NCI-H510A treated with DMSO at 0.1 percent for 48 hours (cell line): ENCODE measurements at regions not wholly inside any gene's neighbourhood (a gene's known extent, or its start where the extent isn't known, plus 50 kb on each side); places are given as distances from the start of the nearest gene placed in this dataset.

Experiments
- DNase-seq: peaks from one replicate; lab custom pipeline; 2025; lab: John Stamatoyannopoulos, UW

DNA sequence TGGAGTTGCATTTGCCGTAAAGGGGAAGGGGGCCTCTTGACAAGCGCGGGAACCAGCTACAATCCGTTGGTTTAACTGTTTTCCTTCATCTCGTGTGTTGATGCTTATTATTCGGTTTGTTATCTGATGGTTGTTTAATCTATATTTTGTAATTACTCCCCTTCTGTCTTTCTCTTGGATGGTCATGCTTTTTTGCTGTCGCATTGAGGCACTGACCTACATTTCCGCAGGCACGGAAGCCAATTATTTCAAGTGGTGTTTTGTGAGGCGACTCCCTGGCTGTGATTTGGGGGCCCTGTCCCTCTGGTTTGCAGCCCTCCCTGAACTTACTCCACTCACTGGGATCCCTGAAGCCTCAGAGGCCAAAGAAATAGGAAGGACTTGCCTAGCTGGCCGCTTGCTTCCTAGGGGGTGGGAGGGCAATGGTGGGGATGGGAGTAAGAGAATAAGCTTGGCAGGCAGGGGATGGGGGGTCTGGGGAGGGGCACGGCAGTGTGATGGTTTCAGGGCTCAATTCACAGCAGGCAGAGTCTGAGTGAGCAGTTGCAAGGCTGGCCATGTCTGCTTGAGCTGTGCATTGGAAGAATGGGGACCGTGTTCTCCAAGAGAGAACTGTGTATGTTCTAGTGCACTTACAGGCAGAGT is 165.8 kb upstream of the B3GAT1 start:
- DNase-seq = no peak

DNA sequence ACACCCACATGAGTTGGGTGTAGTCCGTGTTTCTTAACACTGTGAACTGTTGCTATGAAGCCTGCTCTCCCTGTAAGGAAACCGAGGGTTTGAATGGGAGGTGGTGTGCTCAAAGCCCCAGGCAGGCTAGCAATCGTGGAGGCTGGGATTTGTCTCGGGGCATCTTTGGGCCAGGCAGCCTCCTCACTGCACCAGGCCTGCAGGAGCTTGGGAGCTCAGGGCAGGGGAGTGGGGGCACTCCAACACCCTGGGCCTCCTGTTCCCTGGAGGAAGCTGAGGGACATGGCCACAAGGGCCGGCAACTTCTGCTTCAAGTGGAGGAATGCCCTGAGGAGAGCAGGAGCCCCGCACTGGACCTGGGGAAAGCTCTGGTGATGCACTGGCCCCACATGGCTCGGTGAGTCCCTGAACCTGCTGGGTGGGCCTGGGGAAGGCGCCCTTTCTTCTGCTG is 164.7 kb upstream of the B3GAT1 start:
- no peak for DNase-seq

DNA sequence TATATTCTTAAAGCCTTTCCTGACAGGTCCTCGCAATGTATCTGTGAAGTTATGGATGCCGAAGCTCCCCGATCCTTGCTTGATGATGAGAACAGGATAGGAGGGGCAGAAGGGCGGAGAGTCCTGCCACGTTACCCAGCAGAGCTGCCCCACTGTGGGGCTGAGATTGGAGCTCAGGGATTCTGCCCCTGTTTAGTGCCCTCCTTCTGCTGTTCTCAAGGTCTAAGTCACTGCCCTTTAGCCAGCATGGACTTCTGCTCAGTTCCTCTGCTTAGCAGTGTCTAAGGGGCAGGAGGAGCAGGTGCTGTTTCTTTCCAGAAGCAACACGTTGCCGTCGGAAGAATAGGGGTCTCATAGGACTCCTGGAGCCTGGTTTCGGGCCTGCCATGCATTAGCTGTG is 164.2 kb upstream of the B3GAT1 start:
- no peak for DNase-seq

- DNase-seq = no peak
Observed at GRCh38 chr11:134575504-134576230, 163.6 kb upstream of the B3GAT1 start.

GRCh38 chr11:134574947-134575346 is 162.9 kb upstream of the B3GAT1 start:
- DNase-seq = no peak

DNA sequence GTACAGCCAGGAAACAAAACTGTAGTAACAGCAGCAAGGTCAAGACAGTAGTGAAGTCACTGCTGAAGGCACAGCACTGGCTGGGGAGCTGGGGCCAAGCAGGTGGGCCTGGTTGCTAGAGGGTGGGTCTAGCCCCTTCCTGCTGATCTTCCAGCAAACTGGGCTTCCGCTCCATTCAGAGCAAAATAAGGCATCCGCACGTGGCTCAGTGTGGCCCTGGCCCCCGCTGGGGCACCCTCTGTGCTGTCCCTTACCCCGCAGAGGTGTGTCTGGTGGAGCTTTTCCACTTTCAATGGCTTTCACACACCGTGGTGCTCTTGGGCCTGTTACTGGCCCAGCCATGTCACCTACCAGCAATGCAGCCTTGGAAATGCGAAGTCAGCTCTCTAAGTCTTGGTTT is 162.4 kb upstream of the B3GAT1 start:
- no peak for DNase-seq

GRCh38 chr11:134573857-134574256 is 161.8 kb upstream of the B3GAT1 start:
- no peak for DNase-seq

DNA sequence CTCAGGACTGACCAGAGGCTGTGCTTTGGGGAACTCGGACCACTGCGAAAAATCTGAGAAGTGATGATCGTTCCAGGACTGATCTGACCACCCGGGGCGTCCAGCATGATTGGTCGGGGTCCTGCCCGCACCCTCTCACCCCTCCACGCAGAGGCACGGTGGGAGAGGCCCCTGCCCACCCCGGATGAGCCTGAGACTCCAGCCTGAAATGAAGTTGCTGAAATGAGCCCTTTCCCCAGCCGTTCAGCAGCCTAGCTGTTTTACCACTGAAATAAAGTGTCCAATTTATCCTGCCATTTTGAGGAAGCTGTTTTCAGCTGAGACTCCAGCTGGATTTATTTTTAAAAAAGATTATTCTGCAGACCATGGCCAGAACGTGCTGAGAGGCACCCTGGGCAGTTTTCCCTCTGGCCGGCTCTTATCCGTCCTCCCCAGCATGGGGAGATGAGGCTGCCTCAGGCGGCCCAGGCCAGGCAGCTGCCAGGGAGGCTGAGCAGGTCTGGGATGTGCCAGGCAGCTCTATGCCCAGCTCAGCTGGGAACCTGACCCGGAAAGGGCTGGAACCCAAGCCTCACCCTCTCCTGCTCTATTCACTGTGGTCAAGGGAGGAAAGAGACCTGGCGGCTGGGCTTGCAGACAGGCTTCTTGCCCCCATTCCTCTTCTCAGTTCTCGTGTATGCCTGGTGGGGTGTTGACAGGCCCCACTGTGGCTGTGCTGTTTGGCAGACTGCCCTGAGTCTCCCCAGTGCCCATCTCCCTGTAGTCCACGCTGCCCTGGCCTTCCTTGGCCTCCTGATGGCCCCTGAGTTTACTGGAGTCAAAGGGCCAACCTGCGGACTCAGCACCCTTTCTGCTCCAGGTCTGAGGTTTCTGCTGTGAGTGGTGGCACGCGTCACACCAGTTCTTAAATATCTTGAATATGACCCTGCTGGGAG is 161.0 kb upstream of the B3GAT1 start:
- DNase-seq = no peak

DNA sequence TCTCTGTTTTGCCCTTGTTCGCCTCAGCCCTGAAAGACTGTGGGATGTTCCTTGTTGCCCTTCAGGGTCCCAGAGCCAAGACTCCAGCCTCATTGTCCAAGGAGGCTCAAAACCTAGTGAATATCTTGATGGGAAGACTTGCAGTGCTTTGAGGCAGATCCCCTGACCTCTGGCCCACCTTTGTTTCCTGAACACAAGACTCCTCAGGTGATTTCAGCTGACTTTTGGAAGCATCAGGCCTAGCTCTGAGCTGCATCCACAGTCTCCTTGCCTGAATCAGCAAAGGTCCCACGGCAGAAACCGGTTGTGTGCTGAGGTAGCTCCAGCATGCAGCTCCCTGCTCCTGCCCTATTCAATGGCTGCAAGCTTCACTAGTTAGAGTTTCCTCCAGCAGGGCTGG is 159.3 kb upstream of the B3GAT1 start:
- DNase-seq = no peak

DNA sequence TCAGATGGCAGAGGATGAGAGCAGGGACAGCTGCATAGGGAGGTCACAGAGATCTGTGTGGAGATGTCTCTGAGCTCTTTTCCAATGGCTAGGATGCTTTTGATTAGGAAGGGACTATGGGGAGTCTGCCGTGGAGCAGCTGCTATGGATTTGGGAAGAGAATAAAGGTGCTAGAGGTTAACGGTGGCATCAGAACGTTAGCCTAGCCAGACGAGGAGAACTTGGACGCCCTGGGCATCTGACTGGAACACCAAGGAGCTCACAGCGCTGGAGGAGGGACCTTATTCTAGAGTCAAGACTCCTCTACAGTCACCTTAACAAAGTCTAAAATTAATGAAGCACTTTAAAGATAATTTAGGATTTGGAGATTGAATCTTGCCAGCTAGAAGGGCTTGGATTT is 157.2 kb upstream of the B3GAT1 start:
- no peak for DNase-seq

GRCh38 chr11:134566311-134566710 is 154.3 kb upstream of the B3GAT1 start:
- DNase-seq = no peak

DNA sequence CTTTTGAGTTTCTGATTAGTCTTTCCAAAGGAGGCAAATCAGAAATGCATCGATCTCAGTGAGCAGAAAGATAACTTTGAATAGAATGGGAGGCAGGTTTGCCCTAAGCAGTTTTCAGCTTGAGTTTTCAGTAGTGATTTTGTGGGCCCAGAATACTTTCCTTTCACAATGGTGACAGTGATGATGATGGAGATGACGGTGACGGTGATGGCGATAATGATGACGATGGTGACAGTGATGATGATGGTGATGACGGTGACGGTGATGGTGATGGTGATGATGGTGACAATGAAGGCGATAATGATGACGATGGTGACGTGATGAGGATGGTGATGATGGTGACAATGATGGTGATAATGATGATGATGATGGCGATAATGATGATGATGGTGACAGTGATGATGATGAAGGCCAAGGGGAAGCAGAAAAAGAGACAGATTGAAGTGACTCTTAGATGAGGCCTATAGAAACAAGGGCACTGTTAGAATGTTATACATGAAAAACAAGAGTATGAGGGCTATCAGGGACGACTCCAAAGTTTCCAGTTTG is 153.4 kb upstream of the B3GAT1 start:
- DNase-seq = no peak

DNA sequence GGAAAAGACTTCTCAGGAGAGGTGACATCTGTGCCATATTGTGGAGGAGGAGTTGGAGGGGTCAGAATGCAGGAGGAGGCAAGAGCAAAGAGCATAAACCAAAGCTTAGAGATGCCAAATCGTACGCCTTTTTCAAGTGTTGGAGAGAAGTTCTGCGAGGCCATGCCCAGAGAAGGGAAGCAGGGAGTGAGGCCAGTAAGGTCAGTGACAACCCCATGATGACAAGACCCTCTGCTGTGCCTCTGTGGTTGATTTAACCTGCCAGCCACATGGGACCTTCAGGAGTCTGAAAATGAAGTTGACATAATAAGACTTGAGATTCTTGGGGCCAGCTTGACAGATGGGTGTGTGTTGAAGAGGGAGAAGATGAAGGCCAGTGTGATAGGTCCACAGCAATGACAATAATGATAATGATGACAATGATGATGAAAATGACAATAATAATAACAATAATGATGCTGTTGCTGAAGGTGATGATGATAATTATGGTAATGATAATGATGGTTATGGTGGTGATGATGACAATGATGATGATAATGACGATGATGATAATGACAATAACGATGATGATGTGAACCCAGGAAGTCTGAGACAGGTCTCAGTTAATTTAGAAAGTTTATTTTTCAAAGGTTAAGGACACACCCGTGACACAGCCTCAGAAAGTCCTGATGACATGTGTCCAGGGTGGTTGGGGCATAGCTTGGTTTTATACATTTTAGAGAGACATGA is 152.6 kb upstream of the B3GAT1 start:
- DNase-seq = no peak

DNA sequence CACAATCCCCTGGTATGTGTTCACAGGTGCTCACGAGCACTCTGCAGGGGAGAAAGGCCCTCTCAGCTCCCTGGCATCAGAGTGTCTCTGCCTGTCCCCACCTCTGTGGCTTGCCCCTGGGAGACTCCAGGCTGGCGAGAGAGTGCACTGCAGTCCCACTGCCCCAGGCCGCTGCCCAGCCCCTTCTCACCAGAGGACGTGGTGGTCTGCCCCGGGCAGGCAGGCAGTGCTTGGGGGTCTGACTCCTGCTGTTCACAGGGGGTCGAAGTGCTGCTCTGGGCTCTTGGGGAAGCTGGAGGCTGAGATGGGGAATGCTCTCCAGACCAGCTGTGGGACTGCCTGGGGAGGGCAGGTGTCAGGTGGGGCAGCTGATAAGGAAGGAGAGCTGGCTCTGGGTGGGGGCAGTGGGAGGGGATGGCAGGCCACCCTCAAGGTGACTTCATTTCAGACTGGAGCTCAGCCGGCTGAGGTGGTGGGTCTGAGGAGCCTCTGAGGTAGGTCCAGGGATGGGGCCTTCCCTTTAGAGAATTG is 151.0 kb upstream of the B3GAT1 start:
- DNase-seq = no peak

DNA sequence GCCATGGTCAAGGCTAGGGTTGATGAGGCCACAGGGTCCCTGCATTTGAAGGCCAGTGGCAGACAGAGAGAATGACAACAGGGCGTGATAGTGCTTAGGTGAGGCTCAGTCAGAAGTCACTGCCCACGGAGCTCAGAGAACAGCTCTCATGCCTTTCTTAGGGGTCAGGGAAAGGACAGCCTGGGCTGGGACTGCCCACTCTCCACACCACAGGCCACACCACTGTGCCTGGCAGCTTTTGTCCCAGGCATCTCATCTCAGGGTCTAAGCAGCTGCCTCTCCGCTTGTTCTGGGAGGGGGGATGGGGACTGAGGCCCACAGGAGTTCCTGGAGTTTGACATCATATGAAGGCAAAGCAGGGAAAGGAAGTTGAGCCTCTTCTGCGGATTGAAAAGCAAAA is 150.2 kb upstream of the B3GAT1 start:
- DNase-seq = no peak

DNA sequence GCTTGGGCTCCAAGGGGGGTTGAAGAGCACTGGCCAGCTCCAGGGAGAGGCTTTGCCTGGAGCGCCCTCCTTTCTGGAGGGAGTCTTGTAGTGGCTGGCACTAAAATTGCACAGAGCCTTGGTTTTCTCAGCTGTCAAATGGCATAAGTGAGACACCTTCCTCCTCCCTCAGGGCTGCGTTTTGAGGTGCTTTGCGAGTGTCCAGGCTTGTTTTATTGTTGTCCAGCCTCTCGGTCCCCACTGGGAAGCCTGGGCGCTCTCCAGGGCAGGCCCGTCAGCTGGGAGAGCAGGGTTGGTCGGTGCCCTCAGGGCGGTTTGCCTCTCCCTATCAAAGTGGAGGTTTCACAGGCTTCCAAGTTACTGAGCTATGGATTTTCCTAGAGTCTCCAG is 149.3 kb upstream of the B3GAT1 start:
- DNase-seq = no peak

- no peak for DNase-seq
Observed at GRCh38 chr11:134560566-134561330, 148.7 kb upstream of the B3GAT1 start.

DNA sequence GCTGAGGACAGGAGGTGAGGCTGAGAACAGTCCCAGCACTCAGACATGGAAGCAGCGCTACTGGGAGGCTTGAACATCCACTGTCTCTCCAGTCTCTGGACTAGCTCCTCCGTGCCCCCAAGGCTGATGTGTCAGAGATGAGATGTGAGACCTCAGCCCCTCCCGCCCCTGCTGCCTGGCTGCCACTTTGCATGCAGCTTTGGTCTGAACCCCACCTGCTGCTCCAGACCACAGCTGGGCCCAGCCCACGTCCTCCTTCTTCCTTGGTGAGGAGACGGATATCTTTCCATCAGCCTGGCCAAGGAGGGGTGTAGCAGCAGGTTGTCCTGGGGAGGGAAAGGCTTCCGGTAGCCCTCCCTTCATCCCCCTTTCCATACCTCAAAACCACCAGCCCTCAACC is 148.0 kb upstream of the B3GAT1 start:
- DNase-seq = no peak

- no peak for DNase-seq
Observed at GRCh38 chr11:134559602-134559962, 147.5 kb upstream of the B3GAT1 start.

GRCh38 chr11:134558916-134559601 is 147.0 kb upstream of the B3GAT1 start:
- no peak for DNase-seq
